Ovary (tissue), 7 donors: ENCODE measurements at regions not wholly inside any gene's neighbourhood (a gene's known extent, or its start where the extent isn't known, plus 50 kb on each side); places are given as distances from the start of the nearest gene placed in this dataset.

Experiments used
- DNase-seq, 5 donors: peaks; one replicate each; pipeline ENCODE4 v3.0.0-alpha.2; 2019 to 2020
- H3K27ac ChIP-seq, 2 donors: fragments of 200-600 bp; one replicate each; pipeline versions ENCODE4 v1.5.1 to v1.8.0; 2019 to 2022
- H3K27me3 ChIP-seq: fragments of 200-600 bp; one replicate; pipeline ENCODE4 v1.8.0; 2022
- H3K36me3 ChIP-seq: fragments of 200-600 bp; sonication (generic); one replicate; pipeline ENCODE4 v1.5.1; 2019
- H3K4me1 ChIP-seq: one replicate; pipeline ENCODE4 v1.8.1; 2013; ENCODE audit warnings: mild to moderate bottlenecking, moderate library complexity; ENCODE audit not compliant: insufficient read depth
- H3K4me3 ChIP-seq: fragments of 200-600 bp; sonication (generic); one replicate; pipeline ENCODE4 v1.5.1; 2017
- H3K9me3 ChIP-seq, 2 donors: fragments of 200-600 bp in 1 of 2; sonication (generic) in 1 of 2; one replicate each; pipeline versions ENCODE4 v1.5.1 to v1.8.1; 2013 to 2019; ENCODE audit warnings: mild to moderate bottlenecking in 1 of 2, moderate library complexity in 1 of 2
- CTCF ChIP-seq, 3 donors: fragments of 450-650 bp in 2 of 3; fragments of 200-600 bp in 1 of 3; IDR thresholded peaks; one replicate each; pipeline versions ENCODE4 v1.5.1 to v1.8.0; 2016 to 2022; ENCODE audit warnings: antibody characterized with exemption in 3 of 3, mild to moderate bottlenecking in 1 of 3
- EP300 ChIP-seq: sonication (generic); formaldehyde crosslinking; IDR thresholded peaks from one replicate; pipeline ENCODE4 v1.6.1; 2017; ENCODE audit warnings: antibody characterized with exemption
- POLR2A ChIP-seq: fragments of 450-650 bp; IDR thresholded peaks from one replicate; pipeline ENCODE4 v1.6.1; 2017; ENCODE audit warnings: antibody characterized with exemption, mild to moderate bottlenecking, moderate library complexity
- WGBS, 3 donors: extraction: QIAGEN DNeasy Blood & Tissue Kit in 1 of 3; methylation state at CpG; one replicate each; pipeline versions ENCODE4 v1.1.5 to v1.1.7; 2013 to 2017; 5-methylcytosine and 5-hydroxymethylcytosine counted together
- intact Hi-C, 4 donors: fragments of 100-400 bp; cut with DNase I; formaldehyde crosslinking; loops; one replicate each; pipeline versions ENCODE4 v1.11.0 to v1.15.1; 2022 to 2023
- donor health status: DM: no; HTN: no; CAD: no; lungs with moderate emphysema.
- donor health status: DM: no; HTN: no; CAD: no.
- donor health status: Bipolar disorder and iron deficiency.
- donor health status: DM: no; HTN: no; CAD: no.
- donor health status: DM: yes; HTN: yes; CAD: no.

- Histone ChIP-seq H3K4me3 (no peak overlapping the region), H3K4me1 (no peaks in the 10 kb centered on the region), H3K27me3 (no peaks in the 10 kb centered on the region), H3K9me3 (no peaks in the 10 kb centered on the region), H3K36me3 (no peaks in the 10 kb centered on the region), H3K27ac (no peak overlapping the region)
- intact Hi-C loops: no loop called here
- no peak for DNase-seq
- no peak for TF ChIP-seq CTCF (IDR thresholded peaks at IDR 0.05)
- TF ChIP-seq EP300: no peak
- no peak for TF ChIP-seq POLR2A
- WGBS, 3 donors: 92 to 96% (median 92%) methylated on average over 2 of the region's 2 CpGs
These were observed 611.2 kb upstream of the ADGRL4 start for GRCh38 chr1:79617777-79618176.

GRCh38 chr1:79614762-79615161, 608.2 kb upstream of the ADGRL4 start:
- TF ChIP-seq CTCF (IDR thresholded peaks at IDR 0.05) (no peak), EP300 (no peak), POLR2A (no peak)
- H3K4me1 ChIP-seq: no peaks in the 10 kb centered on the region
- no peaks in the 10 kb centered on the region for H3K27me3 ChIP-seq
- WGBS, 3 donors: 59 to 69% (median 63%) methylated on average over 2 of the region's 2 CpGs
- H3K27ac ChIP-seq: no peak overlapping the region
- intact Hi-C loops: no loop called here
- DNase-seq: no peak
- H3K4me3 ChIP-seq: no peak overlapping the region
- H3K9me3 ChIP-seq: no peaks in the 10 kb centered on the region
- no peaks in the 10 kb centered on the region for H3K36me3 ChIP-seq

- H3K27ac ChIP-seq: no peak overlapping the region
- no peaks in the 10 kb centered on the region for H3K9me3 ChIP-seq
- H3K36me3 ChIP-seq: no peaks in the 10 kb centered on the region
- intact Hi-C loops: no loop called here
- H3K4me1 ChIP-seq: no peaks in the 10 kb centered on the region
- no peak overlapping the region for H3K4me3 ChIP-seq
- no peaks in the 10 kb centered on the region for H3K27me3 ChIP-seq
- TF ChIP-seq CTCF (IDR thresholded peaks at IDR 0.05): no peak
- no peak for TF ChIP-seq EP300
- TF ChIP-seq POLR2A: no peak
- DNase-seq: no peak
These were observed 607.6 kb upstream of the ADGRL4 start for GRCh38 chr1:79614106-79614505.

GRCh38 chr1:79613046-79613445, 606.5 kb upstream of the ADGRL4 start:
- H3K4me1 ChIP-seq: no peaks in the 10 kb centered on the region
- intact Hi-C loops: no loop called here
- TF ChIP-seq POLR2A (no peak), CTCF (IDR thresholded peaks at IDR 0.05) (no peak), EP300 (no peak)
- WGBS, 3 donors: 0 to 93% (median 92%) methylated on average over 1 of the region's 1 CpG
- no peak overlapping the region for H3K4me3 ChIP-seq
- H3K27me3 ChIP-seq: no peaks in the 10 kb centered on the region
- no peaks in the 10 kb centered on the region for H3K9me3 ChIP-seq
- no peak for DNase-seq
- H3K36me3 ChIP-seq: no peaks in the 10 kb centered on the region
- no peak overlapping the region for H3K27ac ChIP-seq
